ENCODE measurements at regions not wholly inside any gene's neighbourhood (a gene's known extent, or its start where the extent isn't known, plus 50 kb on each side); places are given as distances from the start of the nearest gene placed in this dataset.
"Not testable (repeated sequence)": the region's sequence is repeated elsewhere in the genome, so short reads cannot be mapped to it uniquely, and the experiment has no call there.

DNA sequence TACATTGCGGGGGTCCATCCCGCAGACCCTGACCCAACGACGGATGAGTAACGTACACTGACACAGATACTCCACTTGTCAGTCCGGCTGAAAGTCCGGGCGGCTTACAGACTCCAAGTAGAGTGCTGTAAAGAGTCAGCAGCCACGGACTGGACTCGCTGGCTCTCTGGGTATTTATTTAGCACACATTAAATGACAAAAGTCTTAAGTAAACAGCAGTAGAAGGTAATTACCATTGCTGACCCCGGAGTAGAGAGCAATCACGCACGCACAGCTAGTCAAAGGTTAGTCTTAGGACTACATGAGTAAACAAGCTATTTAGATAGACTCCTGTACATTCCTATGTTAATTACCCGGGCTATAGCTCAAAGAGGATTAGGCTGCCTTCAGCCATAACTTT lies 780.9 kb downstream of the RPS29 start:
- no peak for DNase-seq

GRCh38 chr14:48792376-48793024 lies 793.7 kb downstream of the RPS29 start:
- no peak for DNase-seq

DNA sequence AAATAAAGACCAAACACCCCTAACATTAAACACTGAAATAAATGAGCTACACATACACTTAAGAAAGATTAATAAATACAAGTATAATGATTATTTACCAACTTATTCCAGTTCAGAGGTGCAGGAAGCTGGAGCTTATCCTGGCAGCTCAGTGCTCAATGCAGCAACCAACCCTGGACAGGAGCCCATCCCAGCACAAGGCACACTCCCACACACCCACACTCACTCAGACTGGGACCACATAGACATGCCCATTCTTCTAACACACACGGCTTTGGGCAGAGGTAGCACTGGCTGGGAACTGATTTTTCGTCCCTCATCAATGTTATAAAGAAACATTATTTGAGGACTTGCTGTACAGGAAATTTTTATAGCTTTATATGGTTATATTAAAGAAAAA lies 797.4 kb downstream of the RPS29 start:
- no peak for DNase-seq

DNA sequence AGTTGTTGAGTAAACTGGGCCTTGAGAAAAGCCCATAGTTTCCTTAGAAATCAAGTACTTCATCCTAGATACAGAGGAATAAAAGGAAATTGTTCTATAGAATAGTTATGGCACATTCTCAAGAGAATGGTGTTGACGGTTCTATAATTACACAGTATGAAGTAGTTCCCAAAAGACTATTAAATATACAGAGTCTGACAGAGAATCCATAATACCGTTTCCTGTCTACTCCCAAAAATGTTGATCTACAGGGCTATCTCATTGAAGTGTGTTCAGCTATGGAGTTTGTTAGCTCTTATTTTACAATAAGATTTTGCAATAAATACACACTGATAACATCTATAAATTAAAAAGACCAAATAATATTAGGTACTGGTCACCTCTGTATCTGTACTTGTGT lies 799.7 kb downstream of the RPS29 start:
- no peak for DNase-seq

DNA sequence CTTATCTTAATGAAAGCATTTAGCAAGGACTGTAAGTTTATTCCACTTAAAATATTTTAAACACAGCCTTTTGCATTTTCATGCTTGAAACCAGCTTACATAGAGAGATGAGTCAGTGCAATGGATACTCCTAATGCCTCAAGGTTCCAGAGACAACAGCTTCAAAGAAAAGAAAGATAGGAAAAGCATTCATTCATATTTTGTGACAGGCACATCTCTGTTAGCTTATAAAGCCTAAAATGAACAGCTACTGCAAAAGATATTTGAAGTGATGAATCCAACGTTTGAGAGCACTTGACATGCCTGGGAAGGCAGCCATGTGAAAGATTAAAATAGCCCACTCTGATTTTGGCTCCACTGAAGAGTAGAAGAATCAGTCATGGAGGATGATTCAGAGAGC lies 814.5 kb downstream of the RPS29 start:
- DNase-seq: no peak

GRCh38 chr14:48751293-48751692 lies 834.9 kb downstream of the RPS29 start:
- DNase-seq: no peak

DNA sequence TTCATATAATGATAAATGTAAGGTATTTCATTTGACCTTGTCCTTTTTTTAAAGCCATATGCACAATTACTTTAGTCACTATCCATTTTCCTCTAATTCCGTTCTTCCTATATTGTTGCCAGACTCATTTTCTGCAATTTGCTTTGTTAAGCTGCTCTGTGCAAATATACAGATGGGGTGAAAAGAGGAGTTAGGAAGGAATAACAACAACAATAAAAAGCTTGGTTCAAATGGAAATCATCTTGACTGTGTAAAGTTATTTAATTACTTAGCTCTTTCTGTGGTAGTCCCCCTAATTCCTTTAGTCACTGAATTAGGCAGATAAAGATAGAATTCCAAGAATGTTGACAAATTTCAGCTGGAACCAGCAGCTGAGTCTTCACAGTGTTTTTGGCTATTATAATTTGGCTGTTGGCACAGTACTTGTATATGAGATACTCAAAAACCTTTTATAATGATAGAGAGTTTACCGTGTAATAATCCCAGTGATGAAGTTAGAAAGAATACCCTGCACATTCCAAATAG lies 838.0 kb downstream of the RPS29 start:
- no peak for DNase-seq

DNA sequence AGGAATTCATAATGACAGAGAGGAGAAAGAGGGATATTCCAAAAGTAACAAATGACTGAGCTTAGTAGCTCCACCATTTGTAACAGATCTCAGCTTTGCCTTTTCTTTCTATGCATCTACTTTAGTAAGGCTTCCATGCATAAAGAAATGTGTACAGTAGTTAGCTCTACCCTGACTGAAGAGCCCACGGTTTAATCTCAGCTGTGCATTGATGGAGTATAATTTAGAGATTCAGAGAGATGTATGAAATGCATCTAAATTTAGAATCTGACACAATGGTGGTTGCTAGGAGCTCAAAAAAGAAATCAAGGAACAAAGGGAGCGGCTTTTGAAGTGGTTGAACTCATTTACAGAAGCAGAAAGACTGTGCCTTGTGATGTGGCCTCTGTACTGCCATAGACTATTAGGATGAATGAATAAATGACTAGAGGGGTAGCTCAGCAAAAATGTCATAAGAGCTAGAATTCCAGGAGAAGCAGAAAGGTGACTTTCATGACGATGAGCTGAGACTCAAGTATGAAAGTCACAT lies 838.6 kb downstream of the RPS29 start:
- no peak for DNase-seq

DNA sequence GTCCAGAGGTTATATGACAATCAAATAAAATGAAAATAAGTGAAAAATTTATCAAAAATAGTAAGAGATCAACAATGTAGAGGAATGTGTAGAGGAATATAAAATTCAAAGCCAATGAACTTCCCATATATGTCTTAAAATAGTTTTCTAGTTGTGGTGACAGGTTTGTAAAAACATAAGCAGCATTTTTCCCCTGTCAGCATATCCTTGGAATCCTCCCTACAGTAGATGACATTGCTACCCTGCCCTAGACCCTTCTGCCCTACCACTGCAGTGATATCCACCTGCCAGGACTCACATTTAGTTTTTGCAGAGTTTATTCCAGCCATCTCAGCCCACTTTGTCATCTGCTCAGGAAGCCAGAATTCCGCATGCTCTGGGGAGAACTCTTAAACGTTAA lies 842.0 kb downstream of the RPS29 start:
- no peak for DNase-seq

- DNase-seq: no peak
Observed at GRCh38 chr14:48738186-48738925, 847.8 kb downstream of the RPS29 start.

DNA sequence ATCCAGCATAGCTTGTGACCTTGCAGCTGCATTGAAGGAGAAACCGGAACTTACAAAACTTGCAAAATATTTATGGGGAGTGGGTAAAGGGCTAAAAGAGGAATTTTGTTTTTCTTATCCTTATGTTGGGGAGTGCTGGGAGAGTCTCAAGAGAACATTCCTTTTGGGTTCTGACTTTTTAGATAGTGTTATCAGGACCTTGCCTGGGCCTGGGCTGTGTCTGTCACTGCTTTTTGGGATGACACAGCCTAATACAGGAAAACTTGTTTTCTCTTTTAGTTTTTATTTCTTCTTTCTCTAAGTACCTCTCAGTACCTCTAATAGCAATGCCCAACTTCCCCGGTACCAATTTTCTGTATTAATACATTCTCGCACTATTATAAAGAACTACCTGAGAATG lies 850.6 kb downstream of the RPS29 start:
- DNase-seq: no peak

DNA sequence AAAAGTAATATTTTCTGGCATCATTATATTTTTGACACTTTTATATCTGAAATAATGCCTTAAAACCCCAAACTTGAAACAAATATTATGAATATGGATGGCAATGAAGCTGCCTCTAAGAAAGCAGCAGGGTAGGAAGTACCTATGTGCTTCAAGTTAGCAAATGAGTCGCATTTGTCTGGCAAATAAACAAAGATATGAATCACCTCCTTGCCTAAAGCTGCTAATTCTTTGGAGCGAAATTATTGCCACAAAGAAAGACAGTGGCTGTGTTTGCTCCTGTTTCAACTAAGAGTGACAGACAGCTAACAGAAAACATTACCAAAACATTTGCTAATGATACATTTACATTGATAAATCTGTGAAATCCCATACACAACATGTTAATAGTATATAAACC lies 854.9 kb downstream of the RPS29 start:
- no peak for DNase-seq

DNA sequence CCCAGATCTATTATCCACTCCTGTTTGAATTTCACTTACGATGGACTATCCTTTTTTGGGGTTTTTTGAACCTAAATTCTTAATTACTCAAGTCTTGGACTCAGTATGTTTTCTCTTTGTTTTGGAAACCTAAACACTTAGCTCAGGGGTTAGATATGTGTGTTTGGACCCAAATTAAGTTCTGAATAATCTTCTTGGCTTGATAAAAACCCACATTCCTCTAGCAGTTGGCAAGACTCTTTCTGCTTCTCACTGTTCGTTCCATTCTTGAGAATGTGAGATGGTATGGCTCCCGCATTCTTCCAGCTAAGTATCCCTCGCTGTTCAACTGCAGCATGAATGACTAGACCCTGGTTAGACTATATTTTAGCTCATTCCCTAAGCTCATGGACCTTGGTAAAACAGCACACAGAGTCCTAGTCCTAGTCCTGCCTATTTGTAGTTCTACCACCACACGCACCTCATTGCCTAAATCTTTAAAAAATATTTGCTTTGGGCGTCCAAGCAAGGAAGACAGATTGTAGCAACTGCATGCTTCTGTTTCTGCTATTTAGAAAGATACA lies 860.0 kb downstream of the RPS29 start:
- no peak for DNase-seq

GRCh38 chr14:48725051-48725734 lies 861.0 kb downstream of the RPS29 start:
- DNase-seq: no peak

- DNase-seq: no peak
Observed at GRCh38 chr14:48723841-48724495, 862.2 kb downstream of the RPS29 start.

GRCh38 chr14:48714366-48714765 lies 871.8 kb downstream of the RPS29 start:
- no peak for DNase-seq

GRCh38 chr14:48710133-48710532 lies 876.0 kb downstream of the RPS29 start:
- DNase-seq: no peak

DNA sequence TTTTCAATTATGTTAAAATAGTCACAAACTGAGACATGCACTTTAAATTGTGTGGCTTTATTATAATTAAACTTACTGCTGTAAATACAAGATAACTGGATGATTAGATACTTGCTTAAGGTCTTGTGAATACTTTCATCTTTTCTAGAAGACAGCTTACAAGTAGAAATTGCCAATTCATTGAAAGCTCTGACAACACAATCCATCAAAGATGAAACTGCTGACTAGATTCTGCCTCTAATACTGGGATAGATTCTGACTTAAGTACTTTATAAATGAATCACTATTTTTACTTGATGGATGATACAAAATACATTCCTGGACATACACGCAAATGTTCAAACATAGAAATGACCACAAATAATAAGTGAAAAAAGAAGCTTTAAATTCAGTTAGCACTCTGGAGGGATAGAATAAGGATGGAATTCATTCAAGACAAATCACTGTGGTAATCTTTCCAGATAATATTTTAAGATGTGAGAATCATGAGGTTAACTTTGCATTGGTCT lies 876.8 kb downstream of the RPS29 start:
- DNase-seq: no peak

DNA sequence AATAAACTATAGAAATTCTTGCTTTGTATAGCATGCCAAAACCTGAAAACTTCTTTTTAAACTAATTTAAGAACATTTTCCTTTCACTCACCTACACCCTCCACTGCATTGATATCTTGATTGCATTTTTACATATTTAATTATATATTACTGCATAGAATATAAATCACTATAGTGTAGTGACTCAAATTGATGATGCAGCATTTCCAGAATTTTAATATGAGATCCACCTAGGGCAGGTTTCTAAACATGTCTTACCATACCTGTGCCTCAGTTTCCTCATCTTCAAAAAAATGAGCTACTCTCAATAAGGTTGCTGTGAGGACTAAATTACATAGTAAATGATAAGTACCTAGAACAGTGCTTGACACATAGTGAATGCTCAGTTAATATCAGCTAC lies 881.5 kb downstream of the RPS29 start:
- DNase-seq: no peak

GRCh38 chr14:48703728-48704467 lies 882.3 kb downstream of the RPS29 start:
- DNase-seq: no peak

- not testable (repeated sequence) for DNase-seq
Observed at GRCh38 chr14:48697362-48697761, 888.8 kb downstream of the RPS29 start.

DNA sequence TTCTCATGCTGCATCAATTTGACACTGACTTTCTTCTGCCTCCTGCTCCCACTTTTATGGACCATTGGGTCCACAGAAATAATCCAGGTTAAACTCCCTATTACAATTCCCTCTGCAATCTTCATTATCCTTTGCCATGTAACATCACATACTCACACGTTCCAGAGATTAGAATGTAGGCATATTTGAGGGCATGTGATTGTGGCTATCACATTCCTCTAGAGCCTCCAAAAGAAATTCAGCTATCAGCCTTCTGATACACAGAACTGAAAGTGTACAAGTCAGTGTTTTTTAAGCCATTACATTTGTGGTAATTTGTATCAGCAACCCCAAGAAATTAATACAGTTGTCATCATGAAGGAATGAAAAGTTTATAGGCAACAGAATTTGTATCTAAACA lies 892.4 kb downstream of the RPS29 start:
- DNase-seq: no peak
